Activated B cell treated with CpG ODN at 0.5 μM for 24 hours (primary cell): ENCODE measurements at regions not wholly inside any gene's neighbourhood (a gene's known extent, or its start where the extent isn't known, plus 50 kb on each side); places are given as distances from the start of the nearest gene placed in this dataset.

Experiments used
- ATAC-seq: fragments of 200-7000 bp; cut with Tn5 transposase; one replicate; pipeline ENCODE4 v1.10.0; 2021; ENCODE audit warnings: low read depth, mild to moderate bottlenecking, moderate library complexity
- CTCF ChIA-PET: fragments of 350-600 bp; sonication (Branson Sonifier 250); formaldehyde crosslinking; loops from one replicate; lab custom pipeline; 2021; ENCODE audit warnings: antibody characterized with exemption; lab: Charles Lee
- POLR2A ChIA-PET: fragments of 350-600 bp; sonication (Branson Sonifier 250); formaldehyde crosslinking; loops from one replicate; lab custom pipeline; 2021; ENCODE audit warnings: antibody characterized with exemption; lab: Charles Lee
- DNase-seq: peaks from one replicate; pipeline ENCODE4 v3.0.0; 2022
- H3K27ac Mint-ChIP-seq: one replicate; pipeline ENCODE4 v1.8.0; 2020; ENCODE audit warnings: mixed read lengths
- H3K27me3 Mint-ChIP-seq: one replicate; pipeline ENCODE4 v1.8.0; 2021; ENCODE audit warnings: mixed read lengths
- H3K36me3 Mint-ChIP-seq: one replicate; pipeline ENCODE4 v1.8.0; 2021; ENCODE audit warnings: low read depth, mixed read lengths
- H3K4me1 Mint-ChIP-seq: one replicate; pipeline ENCODE4 v1.8.0; 2021; ENCODE audit warnings: mixed read lengths
- H3K4me3 Mint-ChIP-seq: one replicate; pipeline ENCODE4 v1.8.0; 2020; ENCODE audit warnings: mild to moderate bottlenecking, mixed read lengths
- H3K9me3 Mint-ChIP-seq: one replicate; pipeline ENCODE4 v1.8.0; 2020; ENCODE audit warnings: mixed read lengths
- CTCF ChIP-seq: fragments of 200-600 bp; IDR thresholded peaks from one replicate; pipeline ENCODE4 v1.8.0; 2022; ENCODE audit warnings: antibody characterized with exemption, mild to moderate bottlenecking
- intact Hi-C: fragments of 100-400 bp; cut with micrococcal nuclease; formaldehyde crosslinking; loops from one replicate; pipeline ENCODE4 v1.15.1; 2024

- POLR2A ChIA-PET = no interaction called here
- no peak overlapping the region for H3K4me3 Mint-ChIP-seq
- CTCF ChIA-PET = no interaction called here
- intact Hi-C loops = no loop called here
- peaks cover 4% of the 10 kb centered on the region for H3K27me3 Mint-ChIP-seq
- no peaks in the 10 kb centered on the region for H3K36me3 Mint-ChIP-seq
- DNase-seq = no peak
- no peak overlapping the region for H3K27ac Mint-ChIP-seq
- no peak for ATAC-seq
- peaks cover 4% of the 10 kb centered on the region for H3K9me3 Mint-ChIP-seq
- no peaks in the 10 kb centered on the region for H3K4me1 Mint-ChIP-seq
- no peak for TF ChIP-seq CTCF
Observed at GRCh38 chr17:65477600-65477999, 83.8 kb downstream of the AXIN2 start.

- no peak overlapping the region for H3K27ac Mint-ChIP-seq
- no peak for TF ChIP-seq CTCF
- H3K9me3 Mint-ChIP-seq = peaks cover 4% of the 10 kb centered on the region
- peaks cover 4% of the 10 kb centered on the region for H3K27me3 Mint-ChIP-seq
- H3K4me1 Mint-ChIP-seq = no peaks in the 10 kb centered on the region
- CTCF ChIA-PET = no interaction called here
- no peak overlapping the region for H3K4me3 Mint-ChIP-seq
- POLR2A ChIA-PET = no interaction called here
- H3K36me3 Mint-ChIP-seq = no peaks in the 10 kb centered on the region
- no peak for ATAC-seq
- intact Hi-C loops = no loop called here
- DNase-seq = no peak
Observed at GRCh38 chr17:65474660-65475059, 86.8 kb downstream of the AXIN2 start.

GRCh38 chr17:65473985-65474384, 87.5 kb downstream of the AXIN2 start:
- no peak for TF ChIP-seq CTCF
- peaks cover 4% of the 10 kb centered on the region for H3K9me3 Mint-ChIP-seq
- H3K36me3 Mint-ChIP-seq = no peaks in the 10 kb centered on the region
- CTCF ChIA-PET = no interaction called here
- H3K27ac Mint-ChIP-seq = no peak overlapping the region
- POLR2A ChIA-PET = no interaction called here
- ATAC-seq (no peak), DNase-seq (no peak)
- intact Hi-C loops = no loop called here
- H3K27me3 Mint-ChIP-seq = peaks cover 4% of the 10 kb centered on the region
- H3K4me3 Mint-ChIP-seq = no peak overlapping the region
- no peaks in the 10 kb centered on the region for H3K4me1 Mint-ChIP-seq

GRCh38 chr17:65473363-65473762, 88.1 kb downstream of the AXIN2 start:
- no peak for TF ChIP-seq CTCF
- ATAC-seq = no peak
- Mint-ChIP-seq H3K9me3 (peaks cover 4% of the 10 kb centered on the region), H3K36me3 (no peaks in the 10 kb centered on the region), H3K4me3 (no peak overlapping the region), H3K27me3 (peaks cover 4% of the 10 kb centered on the region), H3K4me1 (no peaks in the 10 kb centered on the region), H3K27ac (no peak overlapping the region)
- intact Hi-C loops = no loop called here
- CTCF ChIA-PET = no interaction called here
- POLR2A ChIA-PET = no interaction called here
- no peak for DNase-seq

- no peak for DNase-seq
- intact Hi-C loops = no loop called here
- Mint-ChIP-seq H3K27ac (no peak overlapping the region), H3K36me3 (no peaks in the 10 kb centered on the region), H3K27me3 (peaks cover 4% of the 10 kb centered on the region), H3K4me3 (no peak overlapping the region), H3K4me1 (no peaks in the 10 kb centered on the region), H3K9me3 (peaks cover 4% of the 10 kb centered on the region)
- no peak for ATAC-seq
- no peak for TF ChIP-seq CTCF
- CTCF ChIA-PET = no interaction called here
- POLR2A ChIA-PET = no interaction called here
Observed at GRCh38 chr17:65472666-65473309, 88.7 kb downstream of the AXIN2 start.
